Fibroblast of lung (primary cell): ENCODE measurements at regions not wholly inside any gene's neighbourhood (a gene's known extent, or its start where the extent isn't known, plus 50 kb on each side); places are given as distances from the start of the nearest gene placed in this dataset.

ENCODE experiments used
- DNase-seq, 2 donors: peaks; one replicate each; pipeline versions ENCODE4 v3.0.0 to v3.0.0-alpha.2; 2010; ENCODE audit warnings: low read depth in 2 of 2
- H2AFZ ChIP-seq: 2 replicates; pipeline ENCODE4 v1.5.1; 2012; ENCODE audit warnings: low read length, control low read depth, inconsistent platforms
- H3K27ac ChIP-seq: 2 replicates; pipeline ENCODE4 v1.5.1; 2011; ENCODE audit warnings: low read length, control low read depth; ENCODE audit not compliant: insufficient read depth
- H3K27me3 ChIP-seq: 2 replicates; pipeline ENCODE4 v1.5.1; 2011; ENCODE audit warnings: mild to moderate bottlenecking, low read length; ENCODE audit not compliant: control insufficient read depth, insufficient read depth
- H3K36me3 ChIP-seq: 2 replicates; pipeline ENCODE4 v1.5.1; 2011; ENCODE audit warnings: low read length; ENCODE audit not compliant: control insufficient read depth, insufficient read depth
- H3K4me1 ChIP-seq: 2 replicates; pipeline ENCODE4 v1.5.1; 2011; ENCODE audit warnings: low read length; ENCODE audit not compliant: control insufficient read depth, insufficient read depth; ENCODE audit errors: extremely low read depth
- H3K4me2 ChIP-seq: 2 replicates; pipeline ENCODE4 v1.5.1; 2011; ENCODE audit warnings: low read length, control low read depth; ENCODE audit not compliant: insufficient read depth; ENCODE audit errors: extremely low read depth
- H3K4me3 ChIP-seq, 4 experiments: fragments of 200-600 bp in 1 of 4; sonication (generic) in 1 of 4; replicated peaks in 1 of 4; 2 replicates each; pipeline ENCODE4 v1.5.1; 2011 to 2016; ENCODE audit warnings: low read length in 4 of 4, low read depth in 3 of 4, mild to moderate bottlenecking in 3 of 4, control low read depth in 2 of 4, inconsistent platforms in 1 of 4, mixed read lengths in 1 of 4; ENCODE audit not compliant: insufficient read depth in 1 of 4; ENCODE audit errors: control extremely low read depth in 1 of 4
- H3K79me2 ChIP-seq: 2 replicates; pipeline ENCODE4 v1.5.1; 2012; ENCODE audit warnings: mild to moderate bottlenecking, low read length, inconsistent platforms; ENCODE audit not compliant: control insufficient read depth, insufficient read depth
- H3K9ac ChIP-seq: 2 replicates; pipeline ENCODE4 v1.5.1; 2011; ENCODE audit warnings: mild to moderate bottlenecking, low read length, control low read depth; ENCODE audit not compliant: insufficient read depth
- H3K9me3 ChIP-seq: 2 replicates; pipeline ENCODE4 v1.5.1; 2012; ENCODE audit warnings: low read depth, low read length; ENCODE audit not compliant: control insufficient read depth, insufficient read depth
- H4K20me1 ChIP-seq: 2 replicates; pipeline ENCODE4 v1.5.1; 2011; ENCODE audit warnings: low read length; ENCODE audit not compliant: control insufficient read depth, insufficient read depth; ENCODE audit errors: extremely low read depth
- EZH2 ChIP-seq: IDR thresholded peaks from 2 replicates; pipeline ENCODE4 v1.5.1; 2012; ENCODE audit warnings: low read length, control low read depth, mild to moderate bottlenecking; ENCODE audit errors: missing control alignments
- TF ChIP-seq, protein P1 (sequence below), 2 donors: IDR thresholded peaks in 1 of 2; conservative IDR thresholded peaks in 1 of 2; 1 replicate in 1 of 2; 2 replicates in 1 of 2; pipeline ENCODE4 v1.5.1; 2011 to 2012; ENCODE audit warnings: low read length in 2 of 2, control low read depth in 1 of 2, inconsistent platforms in 1 of 2, low read depth in 1 of 2, mild to moderate bottlenecking in 1 of 2

DNA sequence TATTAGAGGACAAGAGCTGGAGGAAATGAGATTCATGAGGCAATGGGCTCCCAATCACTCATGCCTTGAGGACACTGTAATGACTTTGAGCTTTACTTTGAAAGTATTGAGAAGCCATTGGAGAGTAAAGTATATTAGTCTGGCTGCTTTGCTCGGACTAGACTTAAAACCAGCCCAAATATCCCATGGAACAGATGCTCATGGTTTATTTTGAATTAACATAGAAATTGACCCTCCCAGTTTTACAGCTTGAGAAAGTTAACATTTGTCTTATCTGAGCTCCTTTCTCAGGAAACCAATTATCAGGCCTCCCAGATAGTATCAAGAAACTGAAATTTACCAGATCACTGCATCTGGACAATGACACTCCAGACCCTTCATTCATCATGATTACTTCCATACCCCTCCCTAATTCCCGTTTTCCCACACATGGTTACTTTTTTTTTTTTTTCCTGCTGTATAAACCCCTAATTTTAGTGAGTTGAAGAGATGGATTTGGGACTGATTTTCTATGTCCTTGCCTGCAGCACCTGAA lies 270.8 kb upstream of the SMIM30 start:
- DNase-seq, result no peak
- Histone ChIP-seq H3K27me3 (no peaks in the 10 kb centered on the region), H3K36me3 (no peaks in the 10 kb centered on the region), H3K4me1 (no peaks in the 10 kb centered on the region), H3K9me3 (no peaks in the 10 kb centered on the region), H2AFZ (no peak overlapping the region), H4K20me1 (no peaks in the 10 kb centered on the region), H3K4me3 (no peak overlapping the region), H3K9ac (no peak overlapping the region), H3K27ac (no peak overlapping the region), H3K4me2 (no peak overlapping the region), H3K79me2 (no peaks in the 10 kb centered on the region)
- TF ChIP-seq EZH2, result no peak
- TF ChIP-seq, protein P1, sequence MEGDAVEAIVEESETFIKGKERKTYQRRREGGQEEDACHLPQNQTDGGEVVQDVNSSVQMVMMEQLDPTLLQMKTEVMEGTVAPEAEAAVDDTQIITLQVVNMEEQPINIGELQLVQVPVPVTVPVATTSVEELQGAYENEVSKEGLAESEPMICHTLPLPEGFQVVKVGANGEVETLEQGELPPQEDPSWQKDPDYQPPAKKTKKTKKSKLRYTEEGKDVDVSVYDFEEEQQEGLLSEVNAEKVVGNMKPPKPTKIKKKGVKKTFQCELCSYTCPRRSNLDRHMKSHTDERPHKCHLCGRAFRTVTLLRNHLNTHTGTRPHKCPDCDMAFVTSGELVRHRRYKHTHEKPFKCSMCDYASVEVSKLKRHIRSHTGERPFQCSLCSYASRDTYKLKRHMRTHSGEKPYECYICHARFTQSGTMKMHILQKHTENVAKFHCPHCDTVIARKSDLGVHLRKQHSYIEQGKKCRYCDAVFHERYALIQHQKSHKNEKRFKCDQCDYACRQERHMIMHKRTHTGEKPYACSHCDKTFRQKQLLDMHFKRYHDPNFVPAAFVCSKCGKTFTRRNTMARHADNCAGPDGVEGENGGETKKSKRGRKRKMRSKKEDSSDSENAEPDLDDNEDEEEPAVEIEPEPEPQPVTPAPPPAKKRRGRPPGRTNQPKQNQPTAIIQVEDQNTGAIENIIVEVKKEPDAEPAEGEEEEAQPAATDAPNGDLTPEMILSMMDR (conservative IDR thresholded peaks at IDR 0.05 in 1 of 2, IDR thresholded peaks at IDR 0.05 in 1 of 2; ENCODE audit: low read depth in 1 of 2, low read length in 2 of 2), result no peak

DNA sequence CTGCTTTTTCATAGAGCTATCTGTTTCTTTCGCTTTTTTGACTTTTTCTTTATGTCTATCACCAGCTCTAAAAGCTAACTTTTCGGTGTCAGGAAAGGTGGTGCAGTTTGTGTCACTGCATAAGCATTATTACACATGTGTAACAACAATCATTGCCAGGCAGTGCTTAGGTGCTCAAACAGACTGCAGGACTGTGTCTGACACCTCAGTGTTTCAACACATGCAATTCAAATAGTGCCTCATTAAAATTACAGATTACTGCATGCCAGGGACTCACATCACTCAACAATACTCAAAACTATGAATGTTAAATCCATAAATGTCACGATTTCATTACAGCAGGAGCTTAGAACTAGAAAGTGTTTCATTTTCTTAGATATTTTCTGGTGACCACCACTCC lies 265.3 kb upstream of the SMIM30 start:
- Histone ChIP-seq H3K9me3 (no peaks in the 10 kb centered on the region), H3K79me2 (no peaks in the 10 kb centered on the region), H3K27me3 (no peaks in the 10 kb centered on the region), H3K4me2 (no peak overlapping the region), H3K4me1 (no peaks in the 10 kb centered on the region), H3K4me3 (no peak overlapping the region), H3K27ac (no peak overlapping the region), H4K20me1 (no peaks in the 10 kb centered on the region), H2AFZ (no peak overlapping the region), H3K9ac (no peak overlapping the region), H3K36me3 (no peaks in the 10 kb centered on the region)
- no peak for TF ChIP-seq EZH2
- TF ChIP-seq, protein P1 (conservative IDR thresholded peaks at IDR 0.05 in 1 of 2, IDR thresholded peaks at IDR 0.05 in 1 of 2; ENCODE audit: low read depth in 1 of 2, low read length in 2 of 2), result no peak
- DNase-seq, result no peak

DNA sequence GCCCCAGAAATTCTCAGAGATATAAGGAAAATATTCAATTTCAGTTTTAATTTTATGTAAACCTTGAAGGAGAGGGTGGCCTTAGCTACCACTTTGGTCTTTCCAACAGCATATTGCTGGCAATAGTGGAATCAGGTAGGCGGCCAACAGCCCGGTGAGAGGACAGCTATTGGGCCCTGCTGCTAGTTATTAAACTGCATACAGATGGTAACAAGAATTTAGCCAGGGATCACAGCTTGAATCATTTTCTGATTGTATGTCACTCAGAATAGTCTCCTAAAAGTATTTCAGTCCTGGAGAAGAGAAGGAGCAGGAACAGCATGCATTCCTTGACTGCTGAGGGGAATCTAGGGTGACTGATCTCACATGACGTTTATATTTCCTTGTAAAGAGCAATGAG lies 261.4 kb upstream of the SMIM30 start:
- Histone ChIP-seq H4K20me1 (no peaks in the 10 kb centered on the region), H3K9me3 (no peaks in the 10 kb centered on the region), H3K36me3 (no peaks in the 10 kb centered on the region), H3K4me3 (no peak overlapping the region), H3K79me2 (no peaks in the 10 kb centered on the region), H3K4me1 (no peaks in the 10 kb centered on the region), H2AFZ (no peak overlapping the region), H3K27ac (no peak overlapping the region), H3K4me2 (no peak overlapping the region), H3K9ac (no peak overlapping the region), H3K27me3 (no peaks in the 10 kb centered on the region)
- no peak for DNase-seq
- TF ChIP-seq, protein P1 (conservative IDR thresholded peaks at IDR 0.05 in 1 of 2, IDR thresholded peaks at IDR 0.05 in 1 of 2; ENCODE audit: low read depth in 1 of 2, low read length in 2 of 2), result no peak
- TF ChIP-seq EZH2, result no peak
